Loucy (cell line): ENCODE measurements at regions not wholly inside any gene's neighbourhood (a gene's known extent, or its start where the extent isn't known, plus 50 kb on each side); places are given as distances from the start of the nearest gene placed in this dataset.

Experiments used
- H2AFZ ChIP-seq: fragments of 200-600 bp; sonication (generic); 2 replicates; pipeline ENCODE4 v1.6.0; 2016; ENCODE audit warnings: antibody characterized with exemption, mild to moderate bottlenecking, low read length, moderate library complexity
- H3F3A ChIP-seq: fragments of 200-600 bp; 2 replicates; pipeline ENCODE4 v1.6.0; 2016; ENCODE audit warnings: antibody characterized with exemption, low read depth, mild to moderate bottlenecking
- H3K27me3 ChIP-seq: fragments of 200-600 bp; sonication (generic); 2 replicates; pipeline ENCODE4 v1.6.1; 2014; ENCODE audit warnings: low read length, mild to moderate bottlenecking; ENCODE audit not compliant: insufficient read depth, poor library complexity, severe bottlenecking
- H3K36me3 ChIP-seq: fragments of 200-600 bp; sonication (generic); 2 replicates; pipeline ENCODE4 v1.6.1; 2016; ENCODE audit warnings: low read length; ENCODE audit not compliant: insufficient read depth
- H3K4me1 ChIP-seq: fragments of 200-600 bp; sonication (generic); 2 replicates; pipeline ENCODE4 v1.5.1; 2014; ENCODE audit warnings: low read length, mild to moderate bottlenecking; ENCODE audit not compliant: insufficient read depth, poor library complexity, severe bottlenecking
- H3K4me2 ChIP-seq: fragments of 200-600 bp; sonication (generic); 2 replicates; pipeline ENCODE4 v1.6.0; 2014; ENCODE audit warnings: antibody characterized with exemption, low read length, low read depth, mild to moderate bottlenecking; ENCODE audit not compliant: poor library complexity, severe bottlenecking
- H3K4me3 ChIP-seq: fragments of 200-600 bp; sonication (generic); 2 replicates; pipeline ENCODE4 v1.5.1; 2014; ENCODE audit warnings: low read length, mild to moderate bottlenecking, mixed read lengths; ENCODE audit not compliant: poor library complexity, severe bottlenecking
- H3K79me2 ChIP-seq: fragments of 200-600 bp; sonication (generic); 2 replicates; pipeline ENCODE4 v1.6.1; 2014; ENCODE audit warnings: low read length; ENCODE audit not compliant: insufficient read depth
- H3K9ac ChIP-seq: fragments of 200-600 bp; sonication (generic); 2 replicates; pipeline ENCODE4 v1.6.0; 2014; ENCODE audit warnings: mild to moderate bottlenecking, low read depth, low read length, moderate library complexity; ENCODE audit not compliant: poor library complexity, severe bottlenecking
- H3K9me2 ChIP-seq: fragments of 200-600 bp; sonication (generic); replicated peaks from 2 replicates; pipeline ENCODE4 v1.6.1; 2016; ENCODE audit warnings: low read depth, low read length, mixed read lengths
- H3K9me3 ChIP-seq: fragments of 200-600 bp; sonication (generic); 2 replicates; pipeline ENCODE4 v1.6.1; 2014; ENCODE audit warnings: mild to moderate bottlenecking, antibody characterized with exemption, low read length, low read depth; ENCODE audit not compliant: insufficient read depth
- H4K20me1 ChIP-seq: fragments of 200-600 bp; sonication (generic); 2 replicates; pipeline ENCODE4 v1.6.0; 2014; ENCODE audit warnings: antibody characterized with exemption, low read length, mild to moderate bottlenecking; ENCODE audit not compliant: insufficient read depth, poor library complexity, severe bottlenecking
- CTCF ChIP-seq: fragments of 200-600 bp; sonication (generic); conservative IDR thresholded peaks from 2 replicates; pipeline ENCODE4 v1.5.1; 2014; ENCODE audit warnings: mild to moderate bottlenecking, antibody characterized with exemption, low read length
- EZH2phosphoT487 ChIP-seq: fragments of 200-600 bp; IDR thresholded peaks from 2 replicates; pipeline ENCODE4 v1.6.1; 2018; ENCODE audit warnings: antibody characterized with exemption, mild to moderate bottlenecking, moderate library complexity, borderline replicate concordance

- Histone ChIP-seq H3K9ac (no peak overlapping the region), H3F3A (no peaks in the 10 kb centered on the region), H3K9me2 (no peaks in the 10 kb centered on the region), H3K36me3 (no peaks in the 10 kb centered on the region), H3K4me2 (no peak overlapping the region), H3K4me3 (no peak overlapping the region), H3K27me3 (no peaks in the 10 kb centered on the region), H3K79me2 (no peaks in the 10 kb centered on the region), H2AFZ (no peak overlapping the region), H3K4me1 (no peaks in the 10 kb centered on the region), H4K20me1 (no peaks in the 10 kb centered on the region), H3K9me3 (no peaks in the 10 kb centered on the region)
- TF ChIP-seq EZH2phosphoT487: no peak
- no peak for TF ChIP-seq CTCF
These were observed 94.2 kb downstream of the PRKAB2 start for GRCh38 chr1:147077936-147078605.

GRCh38 chr1:147077523-147077922, 94.7 kb downstream of the PRKAB2 start:
- no peaks in the 10 kb centered on the region for H4K20me1 ChIP-seq
- no peak overlapping the region for H3K4me3 ChIP-seq
- TF ChIP-seq CTCF: no peak
- TF ChIP-seq EZH2phosphoT487: no peak
- H3K9me3 ChIP-seq: no peaks in the 10 kb centered on the region
- H3K9me2 ChIP-seq: no peaks in the 10 kb centered on the region
- H3K9ac ChIP-seq: no peak overlapping the region
- no peaks in the 10 kb centered on the region for H3K79me2 ChIP-seq
- no peaks in the 10 kb centered on the region for H3K36me3 ChIP-seq
- no peaks in the 10 kb centered on the region for H3F3A ChIP-seq
- no peaks in the 10 kb centered on the region for H3K27me3 ChIP-seq
- no peak overlapping the region for H3K4me2 ChIP-seq
- H3K4me1 ChIP-seq: no peaks in the 10 kb centered on the region
- no peak overlapping the region for H2AFZ ChIP-seq

- Histone ChIP-seq H3K36me3 (no peaks in the 10 kb centered on the region), H3K9me2 (no peaks in the 10 kb centered on the region), H3K4me1 (no peaks in the 10 kb centered on the region), H3K4me3 (no peak overlapping the region), H3K9me3 (no peaks in the 10 kb centered on the region), H3K27me3 (no peaks in the 10 kb centered on the region), H3K9ac (no peak overlapping the region), H4K20me1 (no peaks in the 10 kb centered on the region), H2AFZ (no peak overlapping the region), H3F3A (no peaks in the 10 kb centered on the region), H3K4me2 (no peak overlapping the region), H3K79me2 (no peaks in the 10 kb centered on the region)
- TF ChIP-seq CTCF (no peak), EZH2phosphoT487 (no peak)
These were observed 95.2 kb downstream of the PRKAB2 start for GRCh38 chr1:147077081-147077480.
